K562 (cell line): ENCODE measurements at regions not wholly inside any gene's neighbourhood (a gene's known extent, or its start where the extent isn't known, plus 50 kb on each side); places are given as distances from the start of the nearest gene placed in this dataset.

Experiments
- ARID1B ChIP-seq: fragments of 450-650 bp; IDR thresholded peaks from 2 replicates; pipeline ENCODE4 v1.6.1; 2016; ENCODE audit warnings: antibody characterized with exemption, mild to moderate bottlenecking, inconsistent platforms
- ASH1L ChIP-seq: fragments of 450-650 bp; IDR thresholded peaks from 2 replicates; pipeline ENCODE4 v1.6.1; 2018; ENCODE audit warnings: borderline replicate concordance, mild to moderate bottlenecking, low read depth; ENCODE audit not compliant: partially characterized antibody
- IRF2 ChIP-seq: sonication (generic); formaldehyde crosslinking; IDR thresholded peaks from 2 replicates; pipeline ENCODE4 v1.8.1; 2022; ENCODE audit warnings: mild to moderate bottlenecking, missing genetic modification reagents
- MAFK ChIP-seq: IDR thresholded peaks from 2 replicates; pipeline ENCODE4 v1.6.1; 2011; ENCODE audit warnings: low read length, improper control_type of control experiment
- MYNN ChIP-seq, 2 experiments: sonication (generic); formaldehyde crosslinking in 1 of 2; IDR thresholded peaks; 2 replicates each; pipeline versions ENCODE4 v1.5.0 to v1.6.1; 2016 to 2020; ENCODE audit warnings: antibody characterized with exemption in 1 of 2, missing genetic modification reagents in 1 of 2
- NRF1 ChIP-seq, 2 experiments: fragments of 450-650 bp; IDR thresholded peaks in 1 of 2; conservative IDR thresholded peaks in 1 of 2; 2 replicates each; pipeline ENCODE4 v1.6.1; 2014; ENCODE audit warnings: mild to moderate bottlenecking in 2 of 2
- SMARCA4 ChIP-seq: fragments of 450-650 bp; IDR thresholded peaks from 2 replicates; pipeline ENCODE4 v1.6.1; 2016
- TAL1 ChIP-seq: fragments of 450-650 bp; IDR thresholded peaks from 2 replicates; pipeline ENCODE4 v1.6.1; 2016; ENCODE audit warnings: mild to moderate bottlenecking
- TBP ChIP-seq: optimal IDR thresholded peaks from 2 replicates; pipeline ENCODE3; 2011; ENCODE audit warnings: low read depth, low read length, improper control_type of control experiment
- ZNF316 ChIP-seq: fragments of 450-650 bp; IDR thresholded peaks from 2 replicates; pipeline ENCODE4 v1.6.1; 2016
- ZNF668 ChIP-seq: fragments of 250-450 bp; sonication (Bioruptor Pico); IDR thresholded peaks from 2 replicates; pipeline ENCODE4 v1.8.0; 2022; ENCODE audit warnings: mild to moderate bottlenecking, inconsistent platforms
- TF ChIP-seq, protein P1 (sequence below), 2 experiments: fragments of 450-650 bp in 1 of 2; sonication (generic) in 1 of 2; formaldehyde crosslinking in 1 of 2; IDR thresholded peaks; 2 replicates each; pipeline versions ENCODE4 v1.7.1 to v1.9.0; 2016 to 2022; ENCODE audit warnings: inconsistent platforms in 1 of 2, mild to moderate bottlenecking in 1 of 2, missing genetic modification reagents in 1 of 2
- TF ChIP-seq, protein P2 (sequence below): fragments of 250-450 bp; sonication (Bioruptor Pico); IDR thresholded peaks from 2 replicates; pipeline ENCODE4 v1.4.0; 2020; ENCODE audit warnings: mild to moderate bottlenecking, moderate library complexity
- TF ChIP-seq, protein P3 (sequence below): sonication (generic); formaldehyde crosslinking; IDR thresholded peaks from 2 replicates; pipeline ENCODE4 v1.8.1; 2023; ENCODE audit warnings: mild to moderate bottlenecking, missing genetic modification reagents

DNA sequence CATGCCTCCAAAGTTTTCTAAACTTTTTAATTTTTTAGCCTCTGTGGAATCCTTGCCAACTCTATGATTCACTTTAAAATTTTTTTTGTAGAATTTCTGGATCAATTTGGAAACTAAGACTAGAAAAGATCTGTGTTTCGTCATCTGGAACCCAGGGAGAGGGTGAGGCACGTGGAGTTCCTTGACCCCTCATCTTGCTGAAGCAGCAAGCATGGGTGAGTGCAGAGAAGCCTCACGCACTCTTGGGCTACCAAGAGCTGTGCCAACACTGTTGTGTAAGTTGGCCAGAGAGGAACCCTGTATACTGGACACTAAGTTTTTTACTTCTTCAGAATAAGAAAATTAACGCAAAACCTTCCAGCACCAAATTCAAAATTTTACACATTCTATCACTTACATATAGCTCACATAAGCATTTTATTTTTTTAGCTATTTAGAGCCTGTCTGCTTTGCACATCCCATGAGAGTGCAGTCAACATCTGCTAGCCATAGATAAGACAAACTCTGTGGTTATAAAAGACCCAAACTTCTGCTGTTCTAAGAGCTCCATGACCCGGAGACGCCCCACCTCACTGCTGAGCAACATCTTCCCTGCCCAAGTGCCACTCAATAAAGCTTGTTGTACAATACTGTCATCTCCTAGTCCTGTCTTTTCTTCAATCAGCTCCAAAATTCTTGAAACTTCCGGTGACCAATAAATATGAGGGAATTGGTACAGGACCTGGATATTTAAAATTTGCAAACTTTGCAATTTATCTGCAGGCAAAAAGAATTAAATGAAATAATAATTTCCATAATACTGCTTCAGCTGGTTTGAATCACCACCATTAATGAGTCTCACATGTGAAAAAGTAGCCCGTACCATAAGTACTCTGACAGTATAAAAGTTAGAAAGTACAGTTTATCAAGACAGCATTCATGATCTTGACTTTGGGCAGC is 69.7 kb upstream of the ADCY2 start (continued):
- TF ChIP-seq, protein P1, sequence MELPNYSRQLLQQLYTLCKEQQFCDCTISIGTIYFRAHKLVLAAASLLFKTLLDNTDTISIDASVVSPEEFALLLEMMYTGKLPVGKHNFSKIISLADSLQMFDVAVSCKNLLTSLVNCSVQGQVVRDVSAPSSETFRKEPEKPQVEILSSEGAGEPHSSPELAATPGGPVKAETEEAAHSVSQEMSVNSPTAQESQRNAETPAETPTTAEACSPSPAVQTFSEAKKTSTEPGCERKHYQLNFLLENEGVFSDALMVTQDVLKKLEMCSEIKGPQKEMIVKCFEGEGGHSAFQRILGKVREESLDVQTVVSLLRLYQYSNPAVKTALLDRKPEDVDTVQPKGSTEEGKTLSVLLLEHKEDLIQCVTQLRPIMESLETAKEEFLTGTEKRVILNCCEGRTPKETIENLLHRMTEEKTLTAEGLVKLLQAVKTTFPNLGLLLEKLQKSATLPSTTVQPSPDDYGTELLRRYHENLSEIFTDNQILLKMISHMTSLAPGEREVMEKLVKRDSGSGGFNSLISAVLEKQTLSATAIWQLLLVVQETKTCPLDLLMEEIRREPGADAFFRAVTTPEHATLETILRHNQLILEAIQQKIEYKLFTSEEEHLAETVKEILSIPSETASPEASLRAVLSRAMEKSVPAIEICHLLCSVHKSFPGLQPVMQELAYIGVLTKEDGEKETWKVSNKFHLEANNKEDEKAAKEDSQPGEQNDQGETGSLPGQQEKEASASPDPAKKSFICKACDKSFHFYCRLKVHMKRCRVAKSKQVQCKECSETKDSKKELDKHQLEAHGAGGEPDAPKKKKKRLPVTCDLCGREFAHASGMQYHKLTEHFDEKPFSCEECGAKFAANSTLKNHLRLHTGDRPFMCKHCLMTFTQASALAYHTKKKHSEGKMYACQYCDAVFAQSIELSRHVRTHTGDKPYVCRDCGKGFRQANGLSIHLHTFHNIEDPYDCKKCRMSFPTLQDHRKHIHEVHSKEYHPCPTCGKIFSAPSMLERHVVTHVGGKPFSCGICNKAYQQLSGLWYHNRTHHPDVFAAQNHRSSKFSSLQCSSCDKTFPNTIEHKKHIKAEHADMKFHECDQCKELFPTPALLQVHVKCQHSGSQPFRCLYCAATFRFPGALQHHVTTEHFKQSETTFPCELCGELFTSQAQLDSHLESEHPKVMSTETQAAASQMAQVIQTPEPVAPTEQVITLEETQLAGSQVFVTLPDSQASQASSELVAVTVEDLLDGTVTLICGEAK (IDR thresholded peaks at IDR 0.05), result peak; percentile 68
- TF ChIP-seq, protein P1 (CRISPR knock-in tag; IDR thresholded peaks at IDR 0.05), result no peak
- no peak for TF ChIP-seq ZNF668
- peak; percentile 69 for TF ChIP-seq TAL1
- peak; percentile 73 for TF ChIP-seq ARID1B
- no peak for TF ChIP-seq ASH1L
- peak; percentile 73 for TF ChIP-seq ZNF316
- TF ChIP-seq TBP, result no peak
- TF ChIP-seq, protein P2, sequence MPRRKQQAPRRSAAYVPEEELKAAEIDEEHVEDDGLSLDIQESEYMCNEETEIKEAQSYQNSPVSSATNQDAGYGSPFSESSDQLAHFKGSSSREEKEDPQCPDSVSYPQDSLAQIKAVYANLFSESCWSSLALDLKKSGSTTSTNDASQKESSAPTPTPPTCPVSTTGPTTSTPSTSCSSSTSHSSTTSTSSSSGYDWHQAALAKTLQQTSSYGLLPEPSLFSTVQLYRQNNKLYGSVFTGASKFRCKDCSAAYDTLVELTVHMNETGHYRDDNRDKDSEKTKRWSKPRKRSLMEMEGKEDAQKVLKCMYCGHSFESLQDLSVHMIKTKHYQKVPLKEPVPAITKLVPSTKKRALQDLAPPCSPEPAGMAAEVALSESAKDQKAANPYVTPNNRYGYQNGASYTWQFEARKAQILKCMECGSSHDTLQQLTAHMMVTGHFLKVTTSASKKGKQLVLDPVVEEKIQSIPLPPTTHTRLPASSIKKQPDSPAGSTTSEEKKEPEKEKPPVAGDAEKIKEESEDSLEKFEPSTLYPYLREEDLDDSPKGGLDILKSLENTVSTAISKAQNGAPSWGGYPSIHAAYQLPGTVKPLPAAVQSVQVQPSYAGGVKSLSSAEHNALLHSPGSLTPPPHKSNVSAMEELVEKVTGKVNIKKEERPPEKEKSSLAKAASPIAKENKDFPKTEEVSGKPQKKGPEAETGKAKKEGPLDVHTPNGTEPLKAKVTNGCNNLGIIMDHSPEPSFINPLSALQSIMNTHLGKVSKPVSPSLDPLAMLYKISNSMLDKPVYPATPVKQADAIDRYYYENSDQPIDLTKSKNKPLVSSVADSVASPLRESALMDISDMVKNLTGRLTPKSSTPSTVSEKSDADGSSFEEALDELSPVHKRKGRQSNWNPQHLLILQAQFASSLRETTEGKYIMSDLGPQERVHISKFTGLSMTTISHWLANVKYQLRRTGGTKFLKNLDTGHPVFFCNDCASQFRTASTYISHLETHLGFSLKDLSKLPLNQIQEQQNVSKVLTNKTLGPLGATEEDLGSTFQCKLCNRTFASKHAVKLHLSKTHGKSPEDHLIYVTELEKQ, result no peak
- no peak for TF ChIP-seq NRF1 (conservative IDR thresholded peaks at IDR 0.05 in 1 of 2, IDR thresholded peaks at IDR 0.05 in 1 of 2)
- no peak for TF ChIP-seq IRF2 (CRISPR knock-in tag)
- peak; percentile 67; the same call in 1 of the 2 replicates for TF ChIP-seq MYNN (IDR thresholded peaks at IDR 0.05)
- TF ChIP-seq MYNN (CRISPR knock-in tag; IDR thresholded peaks at IDR 0.05), result no peak
- peak; percentile 13; the same call in 1 of the 2 replicates for TF ChIP-seq MAFK
- TF ChIP-seq SMARCA4, result 0 out of 2 replicates have a peak, but pooled peaks have one; percentile 20
- TF ChIP-seq, protein P3, sequence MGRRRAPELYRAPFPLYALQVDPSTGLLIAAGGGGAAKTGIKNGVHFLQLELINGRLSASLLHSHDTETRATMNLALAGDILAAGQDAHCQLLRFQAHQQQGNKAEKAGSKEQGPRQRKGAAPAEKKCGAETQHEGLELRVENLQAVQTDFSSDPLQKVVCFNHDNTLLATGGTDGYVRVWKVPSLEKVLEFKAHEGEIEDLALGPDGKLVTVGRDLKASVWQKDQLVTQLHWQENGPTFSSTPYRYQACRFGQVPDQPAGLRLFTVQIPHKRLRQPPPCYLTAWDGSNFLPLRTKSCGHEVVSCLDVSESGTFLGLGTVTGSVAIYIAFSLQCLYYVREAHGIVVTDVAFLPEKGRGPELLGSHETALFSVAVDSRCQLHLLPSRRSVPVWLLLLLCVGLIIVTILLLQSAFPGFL (CRISPR knock-in tag), result no peak
